ENCODE measurements at regions not wholly inside any gene's neighbourhood (a gene's known extent, or its start where the extent isn't known, plus 50 kb on each side); places are given as distances from the start of the nearest gene placed in this dataset.

DNA sequence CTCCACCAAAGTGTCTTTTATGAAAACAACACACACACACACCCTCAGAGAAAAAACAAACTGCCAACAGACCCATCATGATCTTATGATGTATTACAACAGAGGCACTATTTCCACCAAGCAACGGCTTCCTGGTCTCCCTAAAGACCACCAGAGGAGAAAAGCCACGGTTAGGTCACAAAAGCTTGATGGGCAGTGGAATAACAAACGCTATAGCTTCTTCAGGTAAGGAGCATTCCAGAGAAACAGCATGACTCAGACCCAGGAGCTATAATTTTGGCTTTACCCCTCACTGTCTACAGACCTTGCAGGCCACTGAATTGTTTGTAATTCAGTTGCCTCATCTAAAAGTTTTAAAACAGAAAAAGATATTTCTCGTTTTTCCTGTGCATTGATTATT is 105.7 kb upstream of the GPR141 start:
- Mint-ChIP-seq H3K4me1 (peaks cover 3% of the 10 kb centered on the region), H3K4me3 (no peak overlapping the region)
- intact Hi-C loops (cut with micrococcal nuclease): no loop called here

GRCh38 chr7:37578350-37578749 is 105.2 kb upstream of the GPR141 start:
- no peak overlapping the region for H2AFZ ChIP-seq (ENCODE audit: insufficient read depth, low read depth, low read length, poor library complexity, severe bottlenecking)
- DNase-seq: no peak
- Mint-ChIP-seq H3K27me3 (ENCODE audit: low read depth in 3 of 3) (no peaks in the 10 kb centered on the region), H3K36me3 (no peaks in the 10 kb centered on the region), H3K9me3 (no peaks in the 10 kb centered on the region), H3K27ac (no peak overlapping the region), H3K4me3 (no peak overlapping the region), H3K4me1 (peaks cover 7% of the 10 kb centered on the region)
- WGBS (ENCODE audit: insufficient coverage): no CpG with 5 or more reads among the region's 1 CpG
- no peak overlapping the region for H3K27ac ChIP-seq (ENCODE audit: low read depth in 1 of 2, low read length in 2 of 2)
- no peak overlapping the region for H3K9ac ChIP-seq (ENCODE audit: insufficient read depth, low read length, poor library complexity, severe bottlenecking)
- intact Hi-C loops (cut with micrococcal nuclease): no loop called here
- H4K20me1 ChIP-seq (ENCODE audit: insufficient read depth, low read length): no peaks in the 10 kb centered on the region
- peaks cover 2 to 4% of the 10 kb centered on the region in 2 donors for H3K4me1 ChIP-seq (ENCODE audit: control insufficient read depth in 1 of 2, insufficient read depth in 2 of 2, low read length in 2 of 2)
- H3K4me3 ChIP-seq (replicated peaks in 1 of 3; ENCODE audit: low read depth in 2 of 3, low read length in 3 of 3): no peak overlapping the region
- H3K9me3 ChIP-seq (replicated peaks in 1 of 2; ENCODE audit: control insufficient read depth in 1 of 2, insufficient read depth in 1 of 2, low read length in 2 of 2): no peaks in the 10 kb centered on the region
- no peaks in the 10 kb centered on the region for H3K79me2 ChIP-seq (ENCODE audit: insufficient read depth, low read length)
- H3K27me3 ChIP-seq (ENCODE audit: control insufficient read depth in 2 of 2, insufficient read depth in 2 of 2, low read length in 2 of 2): no peaks in the 10 kb centered on the region
- no peak overlapping the region for H3K4me2 ChIP-seq (replicated peaks; ENCODE audit: extremely low read depth, low read length, poor library complexity, severe bottlenecking)
- TF ChIP-seq, protein P1, sequence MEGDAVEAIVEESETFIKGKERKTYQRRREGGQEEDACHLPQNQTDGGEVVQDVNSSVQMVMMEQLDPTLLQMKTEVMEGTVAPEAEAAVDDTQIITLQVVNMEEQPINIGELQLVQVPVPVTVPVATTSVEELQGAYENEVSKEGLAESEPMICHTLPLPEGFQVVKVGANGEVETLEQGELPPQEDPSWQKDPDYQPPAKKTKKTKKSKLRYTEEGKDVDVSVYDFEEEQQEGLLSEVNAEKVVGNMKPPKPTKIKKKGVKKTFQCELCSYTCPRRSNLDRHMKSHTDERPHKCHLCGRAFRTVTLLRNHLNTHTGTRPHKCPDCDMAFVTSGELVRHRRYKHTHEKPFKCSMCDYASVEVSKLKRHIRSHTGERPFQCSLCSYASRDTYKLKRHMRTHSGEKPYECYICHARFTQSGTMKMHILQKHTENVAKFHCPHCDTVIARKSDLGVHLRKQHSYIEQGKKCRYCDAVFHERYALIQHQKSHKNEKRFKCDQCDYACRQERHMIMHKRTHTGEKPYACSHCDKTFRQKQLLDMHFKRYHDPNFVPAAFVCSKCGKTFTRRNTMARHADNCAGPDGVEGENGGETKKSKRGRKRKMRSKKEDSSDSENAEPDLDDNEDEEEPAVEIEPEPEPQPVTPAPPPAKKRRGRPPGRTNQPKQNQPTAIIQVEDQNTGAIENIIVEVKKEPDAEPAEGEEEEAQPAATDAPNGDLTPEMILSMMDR (IDR thresholded peaks at IDR 0.05): no peak
- no peaks in the 10 kb centered on the region for H3K36me3 ChIP-seq (replicated peaks in 1 of 2; ENCODE audit: control insufficient read depth in 1 of 2, insufficient read depth in 2 of 2, low read length in 2 of 2)

More for the DNA sequence above, 105.7 kb upstream of the GPR141 start:
- H3K27ac ChIP-seq (ENCODE audit: low read depth in 1 of 2, low read length in 2 of 2): no peak overlapping the region
- Mint-ChIP-seq H3K27me3 (ENCODE audit: low read depth in 3 of 3) (no peaks in the 10 kb centered on the region), H3K36me3 (no peaks in the 10 kb centered on the region), H3K9me3 (no peaks in the 10 kb centered on the region), H3K27ac (no peak overlapping the region)
- DNase-seq: no peak
- H3K4me1 ChIP-seq (ENCODE audit: control insufficient read depth in 1 of 2, insufficient read depth in 2 of 2, low read length in 2 of 2): no peaks in the 10 kb centered on the region
- no peak overlapping the region for H3K4me2 ChIP-seq (replicated peaks; ENCODE audit: extremely low read depth, low read length, poor library complexity, severe bottlenecking)
- H2AFZ ChIP-seq (ENCODE audit: insufficient read depth, low read depth, low read length, poor library complexity, severe bottlenecking): no peak overlapping the region
- no CpG with 5 or more reads among the region's 4 CpGs for WGBS (ENCODE audit: insufficient coverage)
- TF ChIP-seq, protein P1 (IDR thresholded peaks at IDR 0.05): no peak
- H3K79me2 ChIP-seq (ENCODE audit: insufficient read depth, low read length): no peaks in the 10 kb centered on the region
- no peaks in the 10 kb centered on the region for H3K27me3 ChIP-seq (ENCODE audit: control insufficient read depth in 2 of 2, insufficient read depth in 2 of 2, low read length in 2 of 2)
- H3K9ac ChIP-seq (ENCODE audit: insufficient read depth, low read length, poor library complexity, severe bottlenecking): no peak overlapping the region
- no peaks in the 10 kb centered on the region for H3K9me3 ChIP-seq (replicated peaks in 1 of 2; ENCODE audit: control insufficient read depth in 1 of 2, insufficient read depth in 1 of 2, low read length in 2 of 2)
- H4K20me1 ChIP-seq (ENCODE audit: insufficient read depth, low read length): no peaks in the 10 kb centered on the region
- no peak overlapping the region for H3K4me3 ChIP-seq (replicated peaks in 1 of 3; ENCODE audit: low read depth in 2 of 3, low read length in 3 of 3)
- H3K36me3 ChIP-seq (replicated peaks in 1 of 2; ENCODE audit: control insufficient read depth in 1 of 2, insufficient read depth in 2 of 2, low read length in 2 of 2): no peaks in the 10 kb centered on the region
